T-helper 2 cell treated with Interferon-gamma antibody and Interleukin-4, amounts not matched to agents 100 ng/mL and 5 ng/mL, for 36 hours (primary cell): ENCODE measurements at regions not wholly inside any gene's neighbourhood (a gene's known extent, or its start where the extent isn't known, plus 50 kb on each side); places are given as distances from the start of the nearest gene placed in this dataset.

ENCODE experiments used
- intact Hi-C: fragments of 100-400 bp; cut with micrococcal nuclease; formaldehyde crosslinking; loops from one replicate; pipeline ENCODE4 v1.15.1; 2023

- intact Hi-C loops: loop anchor here (2.0 kb wide), 1 partner anchor 52 kb away; no protein-coding TSS in a partner anchor
These were observed 51.4 kb upstream of the CISTR start for GRCh38 chr12:53803194-53803593.

GRCh38 chr12:53803703-53804102 is 51.9 kb upstream of the CISTR start:
- intact Hi-C loops: loop anchor here (2.0 kb wide), 1 partner anchor 51 kb away; no protein-coding TSS in a partner anchor

GRCh38 chr12:53804429-53804828 is 52.6 kb upstream of the CISTR start:
- intact Hi-C loops: no loop called here

- intact Hi-C loops: no loop called here
These were observed 53.3 kb upstream of the CISTR start for GRCh38 chr12:53805067-53805466.

- intact Hi-C loops: no loop called here
These were observed 54.0 kb upstream of the CISTR start for GRCh38 chr12:53805791-53806190.

GRCh38 chr12:53806721-53807120 is 54.9 kb upstream of the CISTR start:
- intact Hi-C loops: no loop called here

GRCh38 chr12:53807322-53807860 is 55.6 kb upstream of the CISTR start:
- intact Hi-C loops: no loop called here

GRCh38 chr12:53808023-53808705 is 56.4 kb upstream of the CISTR start:
- intact Hi-C loops: no loop called here

GRCh38 chr12:53809005-53809404 is 57.2 kb upstream of the CISTR start:
- intact Hi-C loops: no loop called here

- intact Hi-C loops: no loop called here
These were observed 59.2 kb upstream of the CISTR start for GRCh38 chr12:53810950-53811349.

- intact Hi-C loops: no loop called here
These were observed 59.8 kb upstream of the CISTR start for GRCh38 chr12:53811606-53812005.

- intact Hi-C loops: no loop called here
These were observed 64.7 kb upstream of the CISTR start for GRCh38 chr12:53816360-53817020.

- intact Hi-C loops: no loop called here
These were observed 65.2 kb upstream of the CISTR start for GRCh38 chr12:53817021-53817389.

- intact Hi-C loops: no loop called here
These were observed 68.9 kb upstream of the CISTR start for GRCh38 chr12:53820514-53821306.

GRCh38 chr12:53824001-53824712 is 72.4 kb upstream of the CISTR start:
- intact Hi-C loops: no loop called here

GRCh38 chr12:53825246-53826081 is 73.7 kb upstream of the CISTR start:
- intact Hi-C loops: no loop called here

GRCh38 chr12:53827306-53827705 is 75.5 kb upstream of the CISTR start:
- intact Hi-C loops: no loop called here

GRCh38 chr12:53828598-53828997 is 76.8 kb upstream of the CISTR start:
- intact Hi-C loops: no loop called here

- intact Hi-C loops: no loop called here
These were observed 77.5 kb upstream of the CISTR start for GRCh38 chr12:53829130-53829819.

GRCh38 chr12:53830631-53831030 is 78.9 kb upstream of the CISTR start:
- intact Hi-C loops: no loop called here
